ENCODE measurements at regions not wholly inside any gene's neighbourhood (a gene's known extent, or its start where the extent isn't known, plus 50 kb on each side); places are given as distances from the start of the nearest gene placed in this dataset.

- Histone ChIP-seq H3K4me3 (ENCODE audit: low read depth, low read length) (no peak overlapping the region), H3K4me1 (ENCODE audit: control insufficient read depth, insufficient read depth, low read length) (no peaks in the 10 kb centered on the region)
These were observed 318.9 kb upstream of the GATB start for GRCh38 chr4:152079543-152080293.

DNA sequence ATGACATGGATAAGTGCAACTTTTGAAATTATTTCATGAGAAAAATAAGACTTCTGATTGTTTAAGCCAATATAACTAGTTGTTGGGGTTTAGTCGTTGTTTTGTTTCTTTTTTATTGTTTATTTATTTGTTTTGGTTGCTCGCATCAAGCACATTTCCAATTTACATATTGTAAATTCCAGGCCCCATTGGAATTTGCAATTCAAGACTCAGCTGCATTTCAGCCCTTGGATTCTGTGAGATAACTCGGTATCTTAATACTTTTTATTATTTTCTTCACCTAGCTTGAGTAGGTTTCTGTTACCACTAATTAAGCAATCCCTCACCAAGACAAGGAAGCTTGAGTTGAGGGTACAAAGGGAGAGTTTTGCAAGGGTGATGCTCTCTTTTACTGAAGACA, 318.3 kb upstream of the GATB start:
- Histone ChIP-seq H3K9me3 (ENCODE audit: control insufficient read depth, insufficient read depth, low read depth, low read length) (no peaks in the 10 kb centered on the region), H3K27ac (ENCODE audit: extremely low read depth, low read depth, low read length) (no peak overlapping the region), H3K4me3 (ENCODE audit: low read depth, low read length) (no peak overlapping the region), H3K4me1 (ENCODE audit: control insufficient read depth, insufficient read depth, low read length) (no peaks in the 10 kb centered on the region), H3K36me3 (ENCODE audit: control insufficient read depth in 2 of 2, insufficient read depth in 1 of 2, low read length in 2 of 2) (no peaks in the 10 kb centered on the region)
- TF ChIP-seq ZNF24 (tag by site-specific recombination; IDR thresholded peaks at IDR 0.05) (no peak), KLF10 (tag by site-specific recombination; IDR thresholded peaks at IDR 0.05) (no peak), ZNF10 (tag by site-specific recombination; IDR thresholded peaks at IDR 0.05) (no peak), ZNF266 (tag by site-specific recombination; IDR thresholded peaks at IDR 0.05; ENCODE audit: low read depth) (no peak), ZNF558 (tag by site-specific recombination; IDR thresholded peaks at IDR 0.05) (no peak), ZNF629 (tag by site-specific recombination; IDR thresholded peaks at IDR 0.05) (no peak), ZNF174 (tag by site-specific recombination; IDR thresholded peaks at IDR 0.05) (no peak), ZNF23 (tag by site-specific recombination; IDR thresholded peaks at IDR 0.05; ENCODE audit: borderline replicate concordance) (no peak), ZBTB21 (tag by site-specific recombination; IDR thresholded peaks at IDR 0.05) (no peak), ZNF202 (tag by site-specific recombination; IDR thresholded peaks at IDR 0.05; ENCODE audit: borderline replicate concordance) (no peak), ZNF626 (tag by site-specific recombination; IDR thresholded peaks at IDR 0.05) (no peak), KLF9 (tag by site-specific recombination; IDR thresholded peaks at IDR 0.05; ENCODE audit: low read depth) (no peak), ZSCAN18 (tag by site-specific recombination; IDR thresholded peaks at IDR 0.05) (no peak), AEBP2 (tag by site-specific recombination; IDR thresholded peaks at IDR 0.05; ENCODE audit: borderline replicate concordance) (no peak), TCF7L2 (IDR thresholded peaks at IDR 0.05; ENCODE audit: borderline replicate concordance, low read depth, low read length) (no peak)
- ChIA-PET POLR2A (no interaction called here), CTCF (no interaction called here)

More at GRCh38 chr4:152079543-152080293, 318.9 kb upstream of the GATB start:
- no peaks in the 10 kb centered on the region for H3K36me3 ChIP-seq (ENCODE audit: control insufficient read depth in 2 of 2, insufficient read depth in 1 of 2, low read length in 2 of 2)
- H3K27ac ChIP-seq (ENCODE audit: extremely low read depth, low read depth, low read length), result no peak overlapping the region
- ChIA-PET POLR2A (no interaction called here), CTCF (interaction anchor here (0.6 kb wide), 1 partner anchor 1063 kb away, joined by 3 read pairs; no protein-coding TSS in a partner anchor)
- H3K9me3 ChIP-seq (ENCODE audit: control insufficient read depth, insufficient read depth, low read depth, low read length), result no peaks in the 10 kb centered on the region
- TF ChIP-seq RBAK (tag by site-specific recombination; IDR thresholded peaks at IDR 0.05) (no peak), ZIC2 (tag by site-specific recombination; IDR thresholded peaks at IDR 0.05) (peak; percentile 77)

GRCh38 chr4:152077582-152077981, 316.8 kb upstream of the GATB start:
- H3K4me3 ChIP-seq (ENCODE audit: low read depth, low read length), result no peak overlapping the region
- POLR2A ChIA-PET, result no interaction called here
- H3K36me3 ChIP-seq (ENCODE audit: control insufficient read depth in 2 of 2, insufficient read depth in 1 of 2, low read length in 2 of 2), result no peaks in the 10 kb centered on the region
- CTCF ChIA-PET, result no interaction called here
- H3K4me1 ChIP-seq (ENCODE audit: control insufficient read depth, insufficient read depth, low read length), result no peaks in the 10 kb centered on the region
- no peak overlapping the region for H3K27ac ChIP-seq (ENCODE audit: extremely low read depth, low read depth, low read length)
- TF ChIP-seq ZNF155 (tag by site-specific recombination; IDR thresholded peaks at IDR 0.05), result no peak
- no peak for TF ChIP-seq ZNF37A (tag by site-specific recombination; IDR thresholded peaks at IDR 0.05)
- TF ChIP-seq ZNF221 (tag by site-specific recombination; IDR thresholded peaks at IDR 0.05; ENCODE audit: borderline replicate concordance), result no peak
- TF ChIP-seq, protein P1, sequence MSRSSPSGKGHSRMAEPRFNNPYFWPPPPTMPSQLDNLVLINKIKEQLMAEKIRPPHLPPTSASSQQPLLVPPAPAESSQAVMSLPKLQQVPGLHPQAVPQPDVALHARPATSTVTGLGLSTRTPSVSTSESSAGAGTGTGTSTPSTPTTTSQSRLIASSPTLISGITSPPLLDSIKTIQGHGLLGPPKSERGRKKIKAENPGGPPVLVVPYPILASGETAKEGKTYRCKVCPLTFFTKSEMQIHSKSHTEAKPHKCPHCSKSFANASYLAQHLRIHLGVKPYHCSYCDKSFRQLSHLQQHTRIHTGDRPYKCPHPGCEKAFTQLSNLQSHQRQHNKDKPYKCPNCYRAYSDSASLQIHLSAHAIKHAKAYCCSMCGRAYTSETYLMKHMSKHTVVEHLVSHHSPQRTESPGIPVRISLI (tag by site-specific recombination; IDR thresholded peaks at IDR 0.05), result no peak
- H3K9me3 ChIP-seq (ENCODE audit: control insufficient read depth, insufficient read depth, low read depth, low read length), result no peaks in the 10 kb centered on the region
